GM03348 (cell line): ENCODE measurements at regions not wholly inside any gene's neighbourhood (a gene's known extent, or its start where the extent isn't known, plus 50 kb on each side); places are given as distances from the start of the nearest gene placed in this dataset.

Experiments
- DNase-seq: peaks from one replicate; pipeline ENCODE4 v3.0.0; 2012; ENCODE audit warnings: low spot score

DNA sequence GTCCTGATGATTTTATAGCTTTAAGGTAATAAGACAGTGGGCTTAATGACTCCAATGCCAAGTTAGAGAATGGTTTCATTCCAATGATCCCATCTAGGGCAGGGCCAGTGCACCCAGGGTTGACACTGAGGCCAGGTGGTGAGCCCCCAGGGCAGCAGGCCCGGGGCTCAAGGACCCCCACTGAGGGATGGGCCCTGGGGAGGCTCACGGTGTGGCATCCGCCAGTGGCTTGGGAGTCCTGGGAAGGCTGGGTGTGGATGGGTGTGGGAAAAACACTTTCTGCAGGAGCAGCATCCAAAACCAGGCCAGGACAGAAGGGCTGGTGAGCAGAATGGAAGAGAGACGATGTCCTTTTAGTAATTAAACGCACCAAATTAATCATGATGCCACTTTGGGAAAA lies 626.3 kb downstream of the TBC1D22A start:
- DNase-seq = no peak

DNA sequence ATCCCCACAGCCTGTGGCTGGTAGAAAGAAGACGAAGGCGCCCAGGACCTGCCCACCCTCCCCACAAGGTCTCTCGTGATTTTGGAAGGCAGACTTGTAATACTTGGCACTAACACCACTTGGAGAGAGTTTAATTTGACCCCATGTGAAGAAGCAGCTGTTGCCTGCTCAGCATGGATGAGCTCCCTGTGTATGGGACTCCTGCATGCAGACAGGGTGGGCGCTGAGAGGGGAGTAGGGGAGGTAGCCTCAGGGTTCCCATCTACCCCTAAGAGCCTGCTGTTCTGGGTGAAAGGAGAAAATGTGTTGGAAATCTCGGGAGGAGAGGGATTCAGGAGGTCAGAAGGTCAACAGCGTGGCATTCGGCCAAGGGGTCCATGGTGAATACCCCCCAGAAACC lies 625.9 kb downstream of the TBC1D22A start:
- no peak for DNase-seq

DNA sequence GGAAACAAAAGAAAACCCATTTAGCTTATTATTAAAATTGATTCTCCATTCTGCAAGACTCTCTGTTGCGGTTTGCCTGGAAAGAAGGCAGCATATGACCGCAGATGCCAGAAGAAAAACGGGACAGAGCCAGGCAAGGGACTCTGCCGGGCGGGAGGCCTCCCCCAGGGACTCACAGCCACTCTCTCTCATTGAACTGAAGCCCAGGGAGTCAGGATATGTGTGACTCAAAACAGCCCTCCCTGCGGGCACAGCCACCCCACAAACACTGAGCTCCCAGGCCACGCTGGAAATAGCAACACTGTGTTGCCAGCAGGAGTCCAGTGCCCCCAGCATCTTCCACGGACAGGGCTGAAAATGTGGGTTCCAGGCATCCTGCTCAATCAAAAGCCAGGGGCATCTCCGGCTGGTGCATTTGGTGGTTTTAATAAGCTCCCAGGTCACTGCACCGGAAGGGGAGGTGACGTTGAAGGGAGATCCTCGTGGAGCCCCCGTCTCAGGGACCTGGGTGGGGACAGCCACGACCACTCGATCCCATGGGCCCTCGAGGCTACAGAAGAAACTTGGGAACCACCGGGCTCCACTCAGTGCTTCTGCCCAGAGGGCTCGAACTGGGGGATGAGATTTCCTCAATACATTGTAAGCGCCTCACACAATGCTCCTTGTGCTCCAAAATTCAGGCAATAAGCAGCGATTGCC lies 624.5 kb downstream of the TBC1D22A start:
- no peak for DNase-seq

DNA sequence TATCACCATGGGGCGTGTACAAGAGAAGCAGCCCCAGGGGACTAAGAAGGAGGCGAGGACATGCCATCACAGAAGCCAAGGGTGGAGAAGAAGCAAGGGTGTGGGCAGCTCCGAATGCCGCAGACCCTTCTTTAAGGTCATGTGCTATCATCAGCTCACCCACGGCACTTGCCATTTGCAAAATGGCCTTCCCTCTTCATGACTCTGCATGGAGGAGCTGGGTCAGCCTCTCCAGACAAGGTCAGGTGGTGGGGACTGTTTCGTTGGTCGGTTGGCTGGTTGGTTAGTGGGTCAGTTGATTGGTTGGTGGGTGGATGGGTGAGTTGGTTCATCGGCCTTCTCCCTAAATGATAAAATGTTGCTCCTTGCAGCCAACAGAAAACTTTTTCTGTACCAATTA lies 622.5 kb downstream of the TBC1D22A start:
- DNase-seq = no peak

DNA sequence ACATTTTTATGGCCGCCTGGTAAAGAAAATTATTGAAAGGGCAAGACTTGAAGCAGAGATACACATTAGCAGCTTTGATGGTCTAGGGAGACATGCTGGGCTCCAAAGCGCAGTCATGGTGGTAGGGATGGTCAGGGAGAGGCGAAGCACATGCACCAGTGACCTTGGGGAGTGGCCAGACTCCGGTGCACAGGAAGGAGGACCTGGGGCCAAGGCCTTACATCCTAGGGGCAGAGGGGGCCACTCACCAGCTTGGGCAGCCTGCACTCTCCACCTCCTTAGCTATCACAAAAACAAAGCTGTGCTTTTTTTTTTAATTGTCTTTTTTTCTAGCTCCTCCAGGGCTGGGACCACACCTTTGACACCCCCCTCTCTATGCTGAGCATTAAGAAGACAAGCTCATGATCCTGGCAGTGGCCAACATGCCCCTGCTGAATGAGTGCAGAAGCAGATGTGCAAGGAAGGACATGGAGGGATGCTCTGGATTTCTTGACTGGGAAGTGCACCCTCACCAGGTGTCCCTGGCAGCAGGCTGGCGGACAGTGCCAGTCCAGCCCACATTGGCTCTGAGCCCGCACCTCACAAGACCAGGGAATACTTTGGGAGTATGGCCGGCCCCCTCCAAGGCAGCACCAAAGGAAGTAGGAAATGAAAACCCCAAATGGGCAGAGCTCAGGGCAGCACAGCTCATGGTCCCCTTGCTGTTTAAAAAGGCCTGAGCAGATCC lies 619.9 kb downstream of the TBC1D22A start:
- DNase-seq = no peak

DNA sequence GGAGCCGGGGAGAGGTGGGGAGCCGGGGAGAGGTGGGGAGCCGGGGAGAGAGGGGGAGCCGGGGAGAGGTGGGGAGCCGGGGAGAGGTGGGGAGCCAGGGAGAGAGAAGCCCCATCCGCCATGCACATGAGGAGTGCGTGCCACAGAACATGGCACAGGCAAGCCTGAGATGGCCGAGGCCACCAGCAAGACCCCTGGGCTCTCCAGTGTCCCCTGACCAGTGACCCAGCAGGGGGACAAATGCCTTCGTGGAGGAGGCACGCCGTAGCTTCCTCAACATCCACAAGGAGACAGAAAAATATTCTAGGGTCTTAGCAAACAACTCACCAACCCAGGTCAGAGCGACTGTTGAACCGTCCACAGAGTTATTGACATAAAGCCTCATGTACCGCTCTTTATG lies 618.8 kb downstream of the TBC1D22A start:
- no peak for DNase-seq

DNA sequence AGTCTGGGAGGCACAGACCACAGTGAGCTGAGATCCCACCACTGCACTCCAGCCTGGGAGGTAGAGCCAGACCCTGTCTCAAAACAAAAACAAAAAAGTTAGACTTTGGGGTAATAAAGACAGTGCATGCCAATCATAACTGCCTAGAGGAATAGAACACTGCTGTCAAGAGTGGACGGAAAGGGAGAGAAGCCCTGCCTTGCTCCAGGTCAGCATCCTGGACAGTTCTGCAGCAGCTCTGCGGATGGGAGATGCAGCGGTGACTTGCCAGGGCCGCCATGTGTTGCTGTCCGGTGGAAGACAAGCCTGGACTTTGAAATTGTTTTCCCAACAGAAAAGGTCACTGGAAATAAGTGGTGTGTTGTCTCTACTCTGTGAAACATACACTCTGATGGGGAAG lies 618.2 kb downstream of the TBC1D22A start:
- DNase-seq = no peak

DNA sequence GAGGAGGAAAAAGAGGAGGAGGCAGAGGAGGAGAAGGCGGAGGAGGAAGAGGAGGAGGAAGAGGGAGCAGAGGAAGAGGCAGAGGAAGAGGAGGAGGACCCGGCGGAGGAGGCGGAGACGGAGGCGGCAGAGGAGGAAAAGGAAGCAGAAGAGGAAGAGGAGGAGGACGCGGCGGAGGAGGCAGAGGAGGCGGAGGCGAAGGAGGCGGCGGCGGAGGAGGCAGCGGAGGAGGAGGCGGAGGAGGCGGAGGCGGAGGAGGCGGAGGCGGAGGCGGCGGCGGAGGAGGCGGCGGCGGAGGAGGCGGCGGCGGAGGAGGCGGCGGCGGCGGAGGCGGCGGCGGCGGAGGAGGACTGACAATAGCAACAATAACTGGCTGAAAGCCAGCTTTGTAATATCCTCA lies 616.6 kb downstream of the TBC1D22A start:
- DNase-seq = no peak

DNA sequence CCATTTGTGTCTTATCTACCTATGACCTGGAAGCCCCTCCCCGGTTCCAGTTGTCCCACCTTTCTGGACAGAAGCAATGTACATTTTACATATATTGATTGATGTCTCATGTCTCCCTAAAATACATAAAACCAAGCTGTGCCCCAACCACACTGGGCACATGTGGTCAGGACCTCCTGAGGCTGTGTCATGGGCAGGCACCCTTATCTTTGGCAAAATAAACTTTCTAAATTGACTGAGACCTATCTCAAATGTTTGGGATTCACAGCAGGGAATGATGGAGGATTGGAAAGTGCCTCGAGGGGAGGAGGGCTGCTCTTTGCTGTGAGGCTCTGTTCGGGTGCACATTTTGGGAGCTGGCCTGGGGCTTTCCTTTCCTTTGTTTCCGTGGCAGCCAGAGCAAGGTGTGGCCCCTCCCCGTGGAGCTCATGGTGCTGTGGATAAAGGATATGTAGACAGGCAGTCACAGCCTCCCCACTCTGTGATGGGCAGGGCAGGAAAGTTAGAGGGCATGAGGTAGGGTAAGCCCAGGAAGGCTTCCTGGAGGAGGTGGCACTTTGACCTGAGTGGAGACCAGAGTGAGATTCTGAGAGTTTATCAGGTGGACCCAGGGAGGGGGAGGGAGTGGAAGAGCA lies 615.6 kb downstream of the TBC1D22A start:
- no peak for DNase-seq

DNA sequence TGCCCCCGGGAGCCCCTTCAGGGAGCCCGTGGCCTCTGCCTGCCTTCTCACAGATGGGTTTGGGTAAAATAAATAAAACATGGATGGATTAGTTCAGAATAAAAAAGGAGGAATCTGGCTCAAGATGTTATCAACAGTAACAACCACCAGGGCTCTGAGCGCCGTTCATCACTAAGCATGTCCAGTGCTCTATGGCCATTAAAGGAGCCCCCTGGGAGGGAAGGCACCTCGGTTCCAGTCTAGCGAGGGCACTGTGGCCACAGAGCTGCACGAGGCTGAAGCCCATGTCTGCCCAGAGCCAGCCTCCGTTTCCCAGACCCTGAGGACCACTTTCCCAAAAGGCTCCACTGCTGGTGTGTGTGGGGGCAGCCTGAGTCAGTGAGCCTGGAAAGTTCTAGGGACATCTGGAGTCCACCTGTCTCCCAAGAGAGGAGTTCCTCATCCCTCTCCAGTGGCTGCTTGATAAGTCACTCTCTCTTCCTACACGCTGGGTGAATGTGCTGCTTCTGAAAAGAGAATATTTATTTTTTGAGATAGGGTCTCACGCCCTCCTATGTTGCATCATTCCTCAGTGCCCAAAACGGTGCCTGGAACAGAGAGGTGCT lies 614.6 kb downstream of the TBC1D22A start:
- no peak for DNase-seq

DNA sequence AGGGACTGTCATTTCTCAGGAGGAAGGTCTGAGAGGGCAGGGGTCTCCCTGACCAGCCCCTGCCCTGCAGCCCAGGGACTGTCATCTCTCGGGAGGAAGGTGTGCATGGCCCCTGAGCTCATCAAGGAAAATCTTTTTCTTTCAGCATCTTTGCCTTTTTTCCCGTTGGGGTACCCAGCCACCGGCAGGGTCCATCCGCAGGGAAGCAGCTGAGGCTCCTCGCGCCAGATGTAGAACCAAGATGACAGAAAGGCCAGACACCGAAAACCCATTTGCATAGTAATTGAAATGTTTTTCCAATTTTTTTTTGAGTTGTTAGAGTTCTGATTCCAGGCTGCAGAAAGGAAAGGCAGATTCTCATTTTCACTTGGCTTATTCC lies 613.9 kb downstream of the TBC1D22A start:
- no peak for DNase-seq

DNA sequence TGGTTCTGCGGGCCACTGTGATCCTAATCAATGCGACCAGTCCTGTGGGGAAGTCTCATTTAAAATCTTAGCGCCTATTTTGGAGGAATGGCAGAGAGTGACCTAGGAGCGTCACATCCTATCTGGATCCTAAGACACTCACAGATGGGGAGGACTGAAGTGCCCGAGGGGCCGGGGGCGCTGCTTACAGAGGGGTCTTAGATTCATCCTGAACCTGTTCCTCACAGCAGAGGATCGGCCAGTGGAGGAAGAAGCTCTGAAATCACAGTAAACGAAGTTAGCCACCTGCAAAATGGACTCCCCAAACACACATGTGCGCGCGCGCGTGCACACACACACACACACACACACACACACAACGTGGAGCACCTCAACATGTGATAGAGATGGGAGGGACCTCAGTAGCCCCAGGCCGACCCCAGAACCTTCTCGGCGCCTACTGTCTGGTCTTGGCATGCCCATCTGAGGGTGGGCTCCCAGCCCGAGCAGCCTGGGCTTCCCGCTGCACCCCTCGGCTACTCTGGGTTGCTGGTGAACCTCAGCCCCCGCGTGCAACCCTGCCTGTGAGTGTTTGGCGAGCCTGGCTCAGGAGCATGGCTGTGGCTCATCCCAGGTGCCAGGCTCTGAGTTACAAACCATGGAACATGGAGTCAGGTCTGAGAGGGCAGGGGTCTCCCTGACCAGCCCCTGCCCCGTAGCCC lies 613.3 kb downstream of the TBC1D22A start:
- no peak for DNase-seq

DNA sequence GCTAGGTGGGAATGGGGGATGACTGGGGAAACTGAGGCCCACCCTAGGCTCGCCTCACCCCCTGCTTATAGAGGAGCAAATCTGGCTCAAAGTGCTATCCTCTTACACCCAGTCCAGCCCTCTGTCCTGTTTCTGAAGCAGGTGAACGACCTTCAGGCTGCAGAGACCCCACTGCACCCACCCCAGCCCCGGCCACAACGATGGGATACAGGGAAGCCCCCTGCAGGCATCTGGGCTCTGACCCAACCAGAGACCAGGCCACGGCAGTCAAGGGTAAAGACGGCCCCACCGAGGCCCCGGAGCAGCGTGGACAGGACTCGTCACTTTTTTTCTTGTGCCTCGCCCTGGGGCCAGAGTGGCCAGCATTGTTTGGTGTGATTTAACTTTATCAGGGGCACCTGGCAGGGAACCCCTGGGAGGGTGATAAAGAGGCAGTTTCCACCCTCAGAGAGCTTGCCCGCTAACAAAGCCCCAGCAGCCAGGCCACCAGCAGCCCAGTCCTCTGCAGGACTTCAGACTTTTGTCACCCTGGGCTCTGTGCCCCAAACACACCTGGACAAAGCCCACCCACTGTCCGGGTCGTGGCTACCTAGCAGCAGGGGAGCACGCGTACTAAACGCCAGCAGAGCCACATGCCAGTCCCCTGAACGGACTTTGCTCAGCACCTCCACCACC lies 612.6 kb downstream of the TBC1D22A start:
- no peak for DNase-seq

DNA sequence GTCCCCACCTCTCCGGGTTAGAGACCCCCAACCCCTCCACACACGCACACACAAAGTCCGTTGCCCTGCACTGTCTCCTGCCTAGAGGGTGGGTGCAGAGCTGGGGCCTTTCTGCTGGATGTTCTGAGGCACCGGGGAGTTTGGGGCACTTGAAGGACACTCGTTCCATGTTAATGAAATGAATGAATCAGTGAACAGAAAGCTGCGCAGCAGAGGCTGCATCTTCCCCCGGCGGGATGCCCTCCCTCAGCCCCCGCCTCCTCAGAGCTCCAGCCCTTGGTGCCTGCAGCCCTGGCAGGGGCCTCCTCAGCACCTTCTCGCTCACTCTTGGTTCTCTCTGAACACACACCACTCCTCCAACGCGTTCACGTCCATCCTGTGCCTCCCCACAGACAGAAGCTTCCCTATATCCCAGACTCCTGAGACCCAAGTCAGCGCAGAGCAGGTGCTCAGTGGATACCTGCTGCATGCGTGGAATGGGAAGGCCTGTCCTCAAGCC lies 611.9 kb downstream of the TBC1D22A start:
- DNase-seq = no peak

DNA sequence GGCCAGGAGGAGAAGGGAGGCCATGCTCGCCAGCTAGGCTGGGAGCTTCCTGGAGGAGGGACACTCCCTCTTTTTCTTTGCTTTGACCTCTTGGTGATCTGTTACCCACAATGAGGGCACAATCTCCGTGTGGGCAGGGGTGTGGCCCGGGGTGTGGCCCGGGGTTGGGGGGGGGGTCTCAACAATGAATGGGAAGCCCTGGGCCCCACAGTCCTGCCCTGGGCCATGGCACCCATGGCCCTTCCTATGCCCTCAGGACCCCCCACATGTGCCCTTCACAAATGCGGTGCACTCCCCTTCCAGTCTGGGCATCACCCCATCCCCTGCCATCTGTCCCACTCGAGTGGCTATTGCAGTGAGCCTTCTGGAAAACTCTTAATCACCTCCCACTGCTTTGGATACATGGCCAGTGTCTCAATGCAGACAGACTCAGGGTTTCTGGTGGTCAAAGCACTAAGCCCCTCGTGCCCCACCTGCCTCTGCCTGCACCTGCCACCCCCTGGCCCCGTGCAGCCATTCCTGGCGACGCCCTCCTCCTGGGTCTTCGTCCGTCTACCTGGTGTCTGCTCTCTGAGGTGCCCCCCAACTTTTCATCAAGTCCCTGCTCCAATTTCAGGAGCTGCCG lies 611.3 kb downstream of the TBC1D22A start:
- DNase-seq = no peak

DNA sequence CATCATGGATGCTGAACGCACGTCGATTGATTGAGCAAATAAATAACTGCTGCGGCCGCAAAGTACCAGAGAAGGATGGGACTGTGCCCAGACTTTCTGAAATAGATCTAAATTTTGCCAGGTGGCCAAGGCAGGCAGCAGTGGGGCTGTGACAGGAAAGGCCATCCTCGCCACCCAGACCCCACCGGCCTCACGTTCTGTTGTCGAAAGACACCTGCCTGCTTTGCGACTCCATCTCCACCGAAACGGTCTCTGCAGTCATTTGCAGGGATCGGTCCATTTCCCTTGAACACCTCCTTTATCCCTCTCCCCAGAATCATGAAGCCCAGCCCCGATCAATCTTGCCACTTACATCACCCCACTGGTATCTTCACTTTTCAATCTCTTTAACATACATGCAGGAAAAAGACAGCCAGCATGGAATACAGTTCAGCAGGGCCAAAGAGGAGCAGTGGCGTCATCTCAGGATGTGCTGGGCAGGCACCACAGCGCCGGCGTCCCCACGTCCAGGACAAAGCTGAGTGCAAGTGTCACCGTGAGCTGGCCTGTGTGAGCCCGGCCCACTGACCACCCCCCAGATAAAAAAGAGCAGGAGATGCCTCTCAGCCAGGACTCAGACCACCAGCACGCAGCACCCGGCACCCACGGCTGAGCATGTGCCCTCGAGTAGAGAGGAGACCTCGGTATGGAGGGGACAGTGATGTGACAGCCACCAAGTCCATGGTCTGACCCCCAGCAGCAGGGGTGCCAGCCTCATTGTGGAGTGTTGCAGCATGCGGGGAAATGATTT lies 610.3 kb downstream of the TBC1D22A start:
- no peak for DNase-seq

DNA sequence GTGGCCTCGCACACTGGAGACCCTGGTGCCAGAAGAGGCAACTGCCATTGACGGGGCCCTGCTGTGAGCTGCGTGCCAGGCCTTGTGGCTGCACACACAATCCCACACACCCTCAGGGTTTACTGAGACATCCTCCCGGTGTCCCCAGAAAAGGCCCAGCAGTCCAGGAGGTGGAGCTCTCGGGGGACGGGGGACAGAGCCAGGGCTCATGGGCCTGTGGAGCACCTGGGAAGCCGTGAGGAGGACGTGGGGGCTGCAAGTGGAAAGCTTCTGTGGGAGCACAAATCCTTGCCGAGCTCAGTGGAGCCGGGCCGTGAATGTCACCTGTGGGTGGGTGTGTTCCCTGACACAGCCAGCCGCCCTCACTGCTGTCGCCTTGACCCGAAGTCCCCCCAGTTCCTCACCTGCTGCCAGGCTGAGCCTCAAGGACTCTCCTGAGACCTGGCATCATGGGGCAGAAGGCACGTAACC lies 609.7 kb downstream of the TBC1D22A start:
- no peak for DNase-seq

DNA sequence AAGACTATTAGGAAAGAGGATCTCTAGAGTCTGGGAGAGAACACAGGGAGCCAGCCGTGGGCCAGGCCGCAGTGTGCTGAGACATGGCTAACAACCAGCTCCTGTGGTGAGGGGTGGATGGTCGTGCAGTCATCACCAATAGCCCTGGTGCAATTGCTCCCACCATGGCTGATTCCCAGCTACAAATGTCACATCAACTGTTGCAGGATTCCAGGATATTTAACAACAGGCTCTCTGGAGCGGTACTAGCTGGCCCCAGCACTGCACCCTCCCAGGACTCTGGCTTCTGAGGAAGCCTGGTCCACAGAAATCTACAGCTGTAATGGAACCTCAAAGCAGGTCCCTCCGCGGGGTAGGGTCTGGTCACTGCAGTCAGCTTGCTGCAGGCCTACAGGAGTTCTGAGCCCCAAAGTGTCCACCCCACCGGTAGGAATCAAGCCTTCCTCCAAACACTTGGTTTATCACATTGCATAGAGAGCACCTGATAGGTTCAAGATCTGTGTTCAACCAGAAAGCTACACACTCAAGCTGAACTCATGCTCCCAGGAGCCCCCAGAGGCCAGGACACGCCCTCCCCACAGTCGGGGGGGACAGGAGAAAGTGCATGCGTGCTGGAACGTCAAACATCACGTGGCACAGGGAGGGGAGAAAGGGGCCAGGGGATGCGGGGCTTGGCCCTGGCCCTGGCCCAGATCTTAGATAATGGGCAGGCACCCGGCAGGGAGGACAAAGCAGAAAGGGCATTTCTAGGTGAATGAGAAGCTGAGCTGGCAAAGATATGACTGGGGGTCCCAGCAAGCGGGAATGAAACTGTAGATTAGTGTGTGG lies 609.0 kb downstream of the TBC1D22A start:
- DNase-seq = no peak
